H1 (cell line): ENCODE measurements at regions not wholly inside any gene's neighbourhood (a gene's known extent, or its start where the extent isn't known, plus 50 kb on each side); places are given as distances from the start of the nearest gene placed in this dataset.

Experiments used
- BACH1 ChIP-seq: IDR thresholded peaks from 2 replicates; pipeline ENCODE4 v1.6.1; 2012; ENCODE audit warnings: low read length, improper control_type of control experiment
- CBX8 ChIP-seq: fragments of 300-800, 300-1000 bp; sonication (generic); IDR thresholded peaks from 2 replicates; pipeline ENCODE4 v1.7.1; 2016; ENCODE audit warnings: low read depth, low read length, borderline replicate concordance
- CREB1 ChIP-seq: IDR thresholded peaks from 2 replicates; pipeline ENCODE4 v1.6.1; 2012; ENCODE audit warnings: inconsistent platforms
- CTCF ChIP-seq, 3 experiments: IDR thresholded peaks; 1 replicate in 2 of 3; 2 replicates in 1 of 3; pipeline versions ENCODE4 v1.5.1 to v1.6.1; 2011; ENCODE audit warnings: low read length in 3 of 3, mild to moderate bottlenecking in 3 of 3, inconsistent platforms in 2 of 3, low read depth in 1 of 3, moderate library complexity in 1 of 3; ENCODE audit not compliant: insufficient read depth in 1 of 3; ENCODE audit errors: control extremely low read depth in 1 of 3
- EZH2 ChIP-seq: fragments of 200-600 bp; sonication (generic); IDR thresholded peaks from 2 replicates; pipeline ENCODE4 v1.7.1; 2012; ENCODE audit warnings: low read depth, mild to moderate bottlenecking, moderate library complexity, low read length, inconsistent platforms; ENCODE audit not compliant: severe bottlenecking
- KDM4A ChIP-seq: IDR thresholded peaks from one replicate; pipeline ENCODE4 v1.7.1; 2012; ENCODE audit warnings: low read depth, mild to moderate bottlenecking, moderate library complexity, low read length, inconsistent platforms; ENCODE audit not compliant: severe bottlenecking
- NANOG ChIP-seq: IDR thresholded peaks from 2 replicates; pipeline ENCODE4 v1.6.1; 2011; ENCODE audit warnings: low read length, low read depth, mild to moderate bottlenecking, inconsistent platforms; ENCODE audit not compliant: insufficient read depth, poor library complexity, severe bottlenecking
- NRF1 ChIP-seq: IDR thresholded peaks from 2 replicates; pipeline ENCODE4 v1.6.1; 2011; ENCODE audit warnings: mild to moderate bottlenecking, low read depth, low read length, improper control_type of control experiment
- RFX5 ChIP-seq: IDR thresholded peaks from 2 replicates; pipeline ENCODE4 v1.6.1; 2011; ENCODE audit warnings: low read depth, low read length, improper control_type of control experiment, borderline replicate concordance
- SIN3A ChIP-seq, 2 experiments: IDR thresholded peaks in 1 of 2; conservative IDR thresholded peaks in 1 of 2; 2 replicates each; pipeline ENCODE4 v1.6.1; 2011 to 2012; ENCODE audit warnings: low read length in 2 of 2, improper control_type of control experiment in 1 of 2, low read depth in 1 of 2, mild to moderate bottlenecking in 1 of 2

- no peak for TF ChIP-seq NRF1
- TF ChIP-seq NANOG: no peak
- no peak for TF ChIP-seq CTCF (IDR thresholded peaks at IDR 0.05; ENCODE audit: control extremely low read depth in 1 of 3, insufficient read depth in 1 of 3, low read depth in 1 of 3, low read length in 3 of 3)
- TF ChIP-seq BACH1: no peak
- TF ChIP-seq CREB1: no peak
- no peak for TF ChIP-seq EZH2
- TF ChIP-seq KDM4A: no peak
- no peak for TF ChIP-seq CBX8
- no peak for TF ChIP-seq SIN3A (conservative IDR thresholded peaks at IDR 0.05 in 1 of 2, IDR thresholded peaks at IDR 0.05 in 1 of 2; ENCODE audit: low read depth in 1 of 2, low read length in 2 of 2)
- TF ChIP-seq RFX5: no peak
Observed at GRCh38 chr6:94041945-94042709, 622.8 kb upstream of the EPHA7 start.
